BLaER1 (cell line): ENCODE measurements at regions not wholly inside any gene's neighbourhood (a gene's known extent, or its start where the extent isn't known, plus 50 kb on each side); places are given as distances from the start of the nearest gene placed in this dataset.

Source experiments
- H3K27ac ChIP-seq: shearing (Covaris generic); formaldehyde crosslinking; 2 replicates; pipeline ENCODE4 v1.8.1; 2022
- H3K27me3 ChIP-seq: shearing (Covaris generic); formaldehyde crosslinking; 2 replicates; pipeline ENCODE4 v1.8.1; 2022
- H3K36me3 ChIP-seq: shearing (Covaris generic); formaldehyde crosslinking; 2 replicates; pipeline ENCODE4 v1.8.1; 2022
- H3K4me1 ChIP-seq: shearing (Covaris generic); formaldehyde crosslinking; 2 replicates; pipeline ENCODE4 v1.8.1; 2022
- H3K4me2 ChIP-seq: shearing (Covaris generic); formaldehyde crosslinking; 2 replicates; pipeline ENCODE4 v1.8.1; 2022
- H3K4me3 ChIP-seq: shearing (Covaris generic); formaldehyde crosslinking; 2 replicates; pipeline ENCODE4 v1.8.1; 2022
- H3K9ac ChIP-seq: shearing (Covaris generic); formaldehyde crosslinking; 2 replicates; pipeline ENCODE4 v1.8.1; 2022
- H3K9me3 ChIP-seq: shearing (Covaris generic); formaldehyde crosslinking; 2 replicates; pipeline ENCODE4 v1.8.1; 2022
- H4K20me1 ChIP-seq: shearing (Covaris generic); formaldehyde crosslinking; 2 replicates; pipeline ENCODE4 v1.8.1; 2022
- Cebpa-rat ChIP-seq: shearing (Covaris generic); IDR thresholded peaks from 2 replicates; pipeline ENCODE4 v1.8.1; 2022

GRCh38 chr13:33711436-33711835 is 106.5 kb upstream of the RFC3 start:
- Histone ChIP-seq H3K27me3 (no peaks in the 10 kb centered on the region), H3K9ac (no peak overlapping the region), H3K27ac (no peak overlapping the region), H3K9me3 (0 out of 2 replicates have a peak, but pooled peaks cover 8% of the 10 kb centered on the region), H3K36me3 (no peaks in the 10 kb centered on the region), H3K4me3 (no peak overlapping the region), H3K4me1 (peaks cover 9% of the 10 kb centered on the region), H3K4me2 (peak overlapping the region; percentile 12; the same call in 1 of the 2 replicates), H4K20me1 (no peaks in the 10 kb centered on the region)
- TF ChIP-seq Cebpa-rat, result no peak

- Histone ChIP-seq H4K20me1 (no peaks in the 10 kb centered on the region), H3K4me1 (0 out of 2 replicates have a peak, but pooled peaks cover 3% of the 10 kb centered on the region), H3K9me3 (no peaks in the 10 kb centered on the region), H3K27ac (no peak overlapping the region), H3K4me2 (no peak overlapping the region), H3K9ac (no peak overlapping the region), H3K27me3 (no peaks in the 10 kb centered on the region), H3K4me3 (no peak overlapping the region), H3K36me3 (no peaks in the 10 kb centered on the region)
- TF ChIP-seq Cebpa-rat, result no peak
These were observed 100.2 kb upstream of the RFC3 start for GRCh38 chr13:33717775-33718174.

- Histone ChIP-seq H3K36me3 (no peaks in the 10 kb centered on the region), H4K20me1 (no peaks in the 10 kb centered on the region), H3K27ac (no peak overlapping the region), H3K4me2 (no peak overlapping the region), H3K27me3 (no peaks in the 10 kb centered on the region), H3K9me3 (no peaks in the 10 kb centered on the region), H3K4me3 (no peak overlapping the region), H3K4me1 (0 out of 2 replicates have a peak, but pooled peaks cover 4% of the 10 kb centered on the region), H3K9ac (no peak overlapping the region)
- no peak for TF ChIP-seq Cebpa-rat
These were observed 96.2 kb upstream of the RFC3 start for GRCh38 chr13:33721724-33722123.

GRCh38 chr13:33722216-33722915 is 95.6 kb upstream of the RFC3 start:
- H3K4me2 ChIP-seq, result 0 out of 2 replicates have a peak overlapping the region, but pooled peaks have one; percentile 3
- H3K9me3 ChIP-seq, result no peaks in the 10 kb centered on the region
- H3K27ac ChIP-seq, result no peak overlapping the region
- no peaks in the 10 kb centered on the region for H4K20me1 ChIP-seq
- H3K9ac ChIP-seq, result no peak overlapping the region
- no peak overlapping the region for H3K4me3 ChIP-seq
- TF ChIP-seq Cebpa-rat, result no peak
- H3K4me1 ChIP-seq, result 0 out of 2 replicates have a peak, but pooled peaks cover 4% of the 10 kb centered on the region
- no peaks in the 10 kb centered on the region for H3K36me3 ChIP-seq
- no peaks in the 10 kb centered on the region for H3K27me3 ChIP-seq

GRCh38 chr13:33723365-33723764 is 94.6 kb upstream of the RFC3 start:
- Histone ChIP-seq H3K27me3 (no peaks in the 10 kb centered on the region), H3K27ac (no peak overlapping the region), H4K20me1 (no peaks in the 10 kb centered on the region), H3K9ac (no peak overlapping the region), H3K4me3 (no peak overlapping the region), H3K4me2 (no peak overlapping the region), H3K4me1 (peaks cover 13% of the 10 kb centered on the region), H3K36me3 (no peaks in the 10 kb centered on the region), H3K9me3 (no peaks in the 10 kb centered on the region)
- no peak for TF ChIP-seq Cebpa-rat

- Histone ChIP-seq H3K36me3 (no peaks in the 10 kb centered on the region), H3K9ac (no peak overlapping the region), H3K27ac (no peak overlapping the region), H4K20me1 (no peaks in the 10 kb centered on the region), H3K27me3 (no peaks in the 10 kb centered on the region), H3K4me1 (peaks cover 18% of the 10 kb centered on the region), H3K9me3 (no peaks in the 10 kb centered on the region), H3K4me3 (no peak overlapping the region), H3K4me2 (no peak overlapping the region)
- no peak for TF ChIP-seq Cebpa-rat
These were observed 94.0 kb upstream of the RFC3 start for GRCh38 chr13:33723772-33724435.

GRCh38 chr13:33725340-33725739 is 92.6 kb upstream of the RFC3 start:
- no peak overlapping the region for H3K4me3 ChIP-seq
- no peak for TF ChIP-seq Cebpa-rat
- no peak overlapping the region for H3K27ac ChIP-seq
- H4K20me1 ChIP-seq, result no peaks in the 10 kb centered on the region
- H3K27me3 ChIP-seq, result no peaks in the 10 kb centered on the region
- peaks cover 26% of the 10 kb centered on the region for H3K4me1 ChIP-seq
- no peaks in the 10 kb centered on the region for H3K9me3 ChIP-seq
- no peak overlapping the region for H3K4me2 ChIP-seq
- no peaks in the 10 kb centered on the region for H3K36me3 ChIP-seq
- no peak overlapping the region for H3K9ac ChIP-seq

- H3K9ac ChIP-seq, result no peak overlapping the region
- no peak overlapping the region for H3K27ac ChIP-seq
- H3K9me3 ChIP-seq, result no peaks in the 10 kb centered on the region
- H3K27me3 ChIP-seq, result no peaks in the 10 kb centered on the region
- no peaks in the 10 kb centered on the region for H4K20me1 ChIP-seq
- H3K36me3 ChIP-seq, result no peaks in the 10 kb centered on the region
- H3K4me2 ChIP-seq, result peak overlapping the region; percentile 59; the same call in 1 of the 2 replicates
- H3K4me1 ChIP-seq, result peaks cover 28% of the 10 kb centered on the region
- H3K4me3 ChIP-seq, result no peak overlapping the region
- no peak for TF ChIP-seq Cebpa-rat
These were observed 90.5 kb upstream of the RFC3 start for GRCh38 chr13:33727297-33728083.

- H4K20me1 ChIP-seq, result no peaks in the 10 kb centered on the region
- H3K27me3 ChIP-seq, result no peaks in the 10 kb centered on the region
- H3K9me3 ChIP-seq, result no peaks in the 10 kb centered on the region
- H3K4me2 ChIP-seq, result peak overlapping the region; percentile 59
- no peak overlapping the region for H3K9ac ChIP-seq
- TF ChIP-seq Cebpa-rat, result no peak
- H3K36me3 ChIP-seq, result no peaks in the 10 kb centered on the region
- H3K4me1 ChIP-seq, result peaks cover 24% of the 10 kb centered on the region
- H3K27ac ChIP-seq, result peak overlapping the region; percentile 25; the same call in 1 of the 2 replicates
- no peak overlapping the region for H3K4me3 ChIP-seq
These were observed 89.5 kb upstream of the RFC3 start for GRCh38 chr13:33728271-33729037.
